GM19238 (cell line): ENCODE measurements at regions not wholly inside any gene's neighbourhood (a gene's known extent, or its start where the extent isn't known, plus 50 kb on each side); places are given as distances from the start of the nearest gene placed in this dataset.

ENCODE experiments used
- DNase-seq: peaks from one replicate; pipeline ENCODE4 v3.0.0; 2011; ENCODE audit warnings: low spot score; ENCODE audit not compliant: insufficient read length

GRCh38 chr5:96584712-96585111 lies 77.5 kb upstream of the CAST start:
- no peak for DNase-seq

GRCh38 chr5:96588539-96588938 lies 73.6 kb upstream of the CAST start:
- DNase-seq, result no peak

- no peak for DNase-seq
These were observed 71.4 kb upstream of the CAST start for GRCh38 chr5:96590796-96591195.

- DNase-seq, result no peak
These were observed 66.7 kb upstream of the CAST start for GRCh38 chr5:96595300-96596090.

GRCh38 chr5:96597438-96598020 lies 64.6 kb upstream of the CAST start:
- DNase-seq, result no peak

GRCh38 chr5:96601200-96601599 lies 61.0 kb upstream of the CAST start:
- DNase-seq, result no peak

- peak; percentile 32 for DNase-seq
These were observed 60.4 kb upstream of the CAST start for GRCh38 chr5:96601715-96602244.

- DNase-seq, result no peak
These were observed 59.4 kb upstream of the CAST start for GRCh38 chr5:96602776-96603175.

- no peak for DNase-seq
These were observed 56.9 kb upstream of the CAST start for GRCh38 chr5:96605144-96605837.

- DNase-seq, result no peak
These were observed 52.8 kb upstream of the CAST start for GRCh38 chr5:96609369-96609768.

GRCh38 chr5:96610747-96611146 lies 51.4 kb upstream of the CAST start:
- no peak for DNase-seq

- DNase-seq, result no peak
These were observed 50.2 kb upstream of the CAST start for GRCh38 chr5:96611946-96612345.
